GM13976 (cell line): ENCODE measurements at regions not wholly inside any gene's neighbourhood (a gene's known extent, or its start where the extent isn't known, plus 50 kb on each side); places are given as distances from the start of the nearest gene placed in this dataset.

Experiments used
- DNase-seq: peaks from one replicate; pipeline ENCODE4 v3.0.0; 2012; ENCODE audit warnings: low spot score
- CTCF ChIP-seq: IDR thresholded peaks from 2 replicates; pipeline ENCODE4 v1.5.1; 2012; ENCODE audit warnings: borderline replicate concordance, mild to moderate bottlenecking; ENCODE audit not compliant: insufficient read depth; ENCODE audit errors: extremely low read depth, missing control alignments, control extremely low read depth
- in situ Hi-C: fragments of 300-500 bp; cut with MboI; formaldehyde crosslinking; loops from one replicate; pipeline ENCODE4 v1.12.0; 2022; ENCODE audit warnings: low sequenced_read_pairs, mixed read lengths, inconsistent platforms; ENCODE audit not compliant: unreplicated experiment

GRCh38 chr2:241924069-241924908 is 54.8 kb downstream of the RTP5 start:
- TF ChIP-seq CTCF = no peak
- in situ Hi-C loops = no loop called here
- DNase-seq = no peak

GRCh38 chr2:241924909-241925250 is 55.4 kb downstream of the RTP5 start:
- in situ Hi-C loops = no loop called here
- no peak for DNase-seq
- no peak for TF ChIP-seq CTCF

GRCh38 chr2:241925277-241925676 is 55.7 kb downstream of the RTP5 start:
- in situ Hi-C loops = no loop called here
- DNase-seq = no peak
- no peak for TF ChIP-seq CTCF

- in situ Hi-C loops = no loop called here
- no peak for TF ChIP-seq CTCF
- no peak for DNase-seq
Measured at GRCh38 chr2:241925821-241926441, 56.4 kb downstream of the RTP5 start.

- no peak for DNase-seq
- TF ChIP-seq CTCF = no peak
- in situ Hi-C loops = no loop called here
Measured at GRCh38 chr2:241926541-241927311, 57.2 kb downstream of the RTP5 start.

- in situ Hi-C loops = no loop called here
- TF ChIP-seq CTCF = no peak
- no peak for DNase-seq
Measured at GRCh38 chr2:241929551-241930490, 60.3 kb downstream of the RTP5 start.
